GM19463 (cell line): ENCODE measurements at regions not wholly inside any gene's neighbourhood (a gene's known extent, or its start where the extent isn't known, plus 50 kb on each side); places are given as distances from the start of the nearest gene placed in this dataset.
A peak's percentile ranks its signal among the peaks of the same experiment; 100 is the strongest.

Source experiments
- ATAC-seq: cut with Tn5 transposase; IDR thresholded peaks from one replicate; pipeline ENCODE4 v1.9.1; 2021; ENCODE audit warnings: mild to moderate bottlenecking, moderate library complexity; ENCODE audit not compliant: unreplicated experiment

- no peak for ATAC-seq
These were observed 348.3 kb downstream of the LIG4 start for GRCh38 chr13:107866941-107867623.

- ATAC-seq: no peak
These were observed 349.1 kb downstream of the LIG4 start for GRCh38 chr13:107866032-107866940.

- ATAC-seq: no peak
These were observed 349.7 kb downstream of the LIG4 start for GRCh38 chr13:107865643-107866031.

- ATAC-seq: no peak
These were observed 350.1 kb downstream of the LIG4 start for GRCh38 chr13:107865318-107865575.

- no peak for ATAC-seq
These were observed 350.6 kb downstream of the LIG4 start for GRCh38 chr13:107864543-107865317.

- no peak for ATAC-seq
These were observed 355.1 kb downstream of the LIG4 start for GRCh38 chr13:107860284-107860683.

GRCh38 chr13:107854880-107855279 is 360.5 kb downstream of the LIG4 start:
- no peak for ATAC-seq

GRCh38 chr13:107852072-107852471 is 363.3 kb downstream of the LIG4 start:
- ATAC-seq: no peak

GRCh38 chr13:107851670-107852069 is 363.7 kb downstream of the LIG4 start:
- no peak for ATAC-seq

GRCh38 chr13:107847406-107847805 is 367.9 kb downstream of the LIG4 start:
- ATAC-seq: no peak

- no peak for ATAC-seq
These were observed 368.7 kb downstream of the LIG4 start for GRCh38 chr13:107846642-107847041.

- no peak for ATAC-seq
These were observed 369.4 kb downstream of the LIG4 start for GRCh38 chr13:107845911-107846310.

- ATAC-seq: no peak
These were observed 371.7 kb downstream of the LIG4 start for GRCh38 chr13:107843681-107844080.

GRCh38 chr13:107843281-107843680 is 372.1 kb downstream of the LIG4 start:
- no peak for ATAC-seq

- no peak for ATAC-seq
These were observed 372.7 kb downstream of the LIG4 start for GRCh38 chr13:107842562-107843180.

GRCh38 chr13:107838588-107839161 is 376.7 kb downstream of the LIG4 start:
- ATAC-seq: no peak

GRCh38 chr13:107836685-107837084 is 378.7 kb downstream of the LIG4 start:
- no peak for ATAC-seq

GRCh38 chr13:107835339-107836018 is 379.9 kb downstream of the LIG4 start:
- ATAC-seq: peak; percentile 55

- no peak for ATAC-seq
These were observed 380.6 kb downstream of the LIG4 start for GRCh38 chr13:107834717-107835116.

- no peak for ATAC-seq
These were observed 381.1 kb downstream of the LIG4 start for GRCh38 chr13:107834281-107834680.
